ENCODE measurements at regions not wholly inside any gene's neighbourhood (a gene's known extent, or its start where the extent isn't known, plus 50 kb on each side); places are given as distances from the start of the nearest gene placed in this dataset.
"Not testable (repeated sequence)": the region's sequence is repeated elsewhere in the genome, so short reads cannot be mapped to it uniquely, and the experiment has no call there.

DNA sequence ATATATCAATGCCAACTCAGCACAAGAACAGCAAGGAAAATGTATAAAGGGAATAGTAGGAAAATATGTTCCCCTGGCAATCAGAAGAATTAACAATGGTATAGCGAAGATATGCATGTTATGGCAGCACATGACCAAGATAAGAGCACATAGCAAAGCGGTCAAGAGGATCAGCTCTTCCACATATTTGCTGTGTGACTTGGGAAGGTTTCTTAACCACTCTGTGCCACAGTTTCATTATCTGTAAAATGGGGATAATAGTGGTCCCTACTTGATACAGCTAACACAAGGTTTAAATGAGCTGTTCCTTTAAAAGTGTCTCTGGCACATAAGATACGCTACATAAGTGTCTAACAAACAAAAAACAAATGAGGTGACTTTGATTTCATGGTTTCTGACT, 77.9 kb upstream of the PIP5K1B start:
- no peak for TF ChIP-seq YY1 (IDR thresholded peaks at IDR 0.05; ENCODE audit: insufficient read depth, insufficient read length)
- no peak for TF ChIP-seq SUZ12 (IDR thresholded peaks at IDR 0.05; ENCODE audit: extremely low read depth, insufficient read depth, insufficient read length)
- no peak for TF ChIP-seq ZNF274 (IDR thresholded peaks at IDR 0.05; ENCODE audit: low read depth, low read length)
- Histone ChIP-seq H3K4me3 (ENCODE audit: insufficient read length, low read depth) (no peak overlapping the region), H3K9me3 (ENCODE audit: insufficient read depth, low read length) (no peaks in the 10 kb centered on the region), H3K36me3 (ENCODE audit: insufficient read depth, insufficient read length, low read length) (no peaks in the 10 kb centered on the region), H3K27me3 (ENCODE audit: insufficient read depth, insufficient read length) (no peaks in the 10 kb centered on the region), H3K4me1 (ENCODE audit: insufficient read depth, insufficient read length) (no peaks in the 10 kb centered on the region), H3K9ac (ENCODE audit: insufficient read length, low read depth) (no peak overlapping the region)
- no peak for DNase-seq (ENCODE audit: low read depth, low spot score)

DNA sequence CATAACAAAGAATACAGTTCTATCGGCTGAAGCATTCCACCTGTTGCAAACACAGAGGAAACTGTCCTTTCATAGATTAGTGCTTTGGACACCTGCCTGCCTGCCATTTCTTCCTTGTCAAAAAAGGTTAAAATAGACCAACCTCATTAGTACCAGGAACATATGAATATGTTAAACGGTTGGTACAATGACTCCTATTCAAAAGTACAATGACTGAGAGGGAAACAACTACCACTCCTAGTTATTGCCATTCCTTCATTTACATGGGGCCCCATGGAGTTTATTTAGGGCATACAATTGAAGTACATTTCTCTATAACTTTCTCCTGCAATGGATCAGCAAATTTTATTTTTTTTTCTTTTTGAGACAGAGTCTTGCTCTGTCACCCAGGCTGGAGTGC, 77.4 kb upstream of the PIP5K1B start:
- no peaks in the 10 kb centered on the region for H3K27me3 ChIP-seq (ENCODE audit: insufficient read depth, insufficient read length)
- H3K4me3 ChIP-seq (ENCODE audit: insufficient read length, low read depth) = no peak overlapping the region
- H3K4me1 ChIP-seq (ENCODE audit: insufficient read depth, insufficient read length) = no peaks in the 10 kb centered on the region
- no peak for DNase-seq (ENCODE audit: low read depth, low spot score)
- H3K9me3 ChIP-seq (ENCODE audit: insufficient read depth, low read length) = no peaks in the 10 kb centered on the region
- TF ChIP-seq YY1 (IDR thresholded peaks at IDR 0.05; ENCODE audit: insufficient read depth, insufficient read length) = no peak
- no peak for TF ChIP-seq SUZ12 (IDR thresholded peaks at IDR 0.05; ENCODE audit: extremely low read depth, insufficient read depth, insufficient read length)
- no peak for TF ChIP-seq ZNF274 (IDR thresholded peaks at IDR 0.05; ENCODE audit: low read depth, low read length)
- H3K36me3 ChIP-seq (ENCODE audit: insufficient read depth, insufficient read length, low read length) = no peaks in the 10 kb centered on the region
- no peak overlapping the region for H3K9ac ChIP-seq (ENCODE audit: insufficient read length, low read depth)

DNA sequence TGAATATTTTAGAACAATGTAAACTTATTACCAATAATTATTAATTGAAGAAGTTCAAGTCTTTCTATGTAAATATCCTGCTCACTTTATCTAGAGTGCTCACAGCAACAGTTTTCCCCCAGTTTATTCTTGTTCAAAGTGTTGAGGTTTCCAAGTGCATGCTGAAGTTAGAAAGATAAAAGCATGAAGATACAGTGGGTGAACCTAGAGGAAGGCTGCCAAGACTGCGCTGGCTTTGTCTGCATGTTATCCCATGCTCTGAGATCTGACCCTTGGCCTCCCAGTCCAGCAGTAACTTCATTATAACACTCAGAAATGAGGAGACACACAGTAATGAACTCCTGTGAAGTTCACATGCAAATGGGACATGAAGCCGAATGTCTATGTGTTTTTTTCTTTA, 76.0 kb upstream of the PIP5K1B start:
- H3K27me3 ChIP-seq (ENCODE audit: insufficient read depth, insufficient read length) = no peaks in the 10 kb centered on the region
- DNase-seq (ENCODE audit: low read depth, low spot score) = no peak
- H3K9ac ChIP-seq (ENCODE audit: insufficient read length, low read depth) = no peak overlapping the region

DNA sequence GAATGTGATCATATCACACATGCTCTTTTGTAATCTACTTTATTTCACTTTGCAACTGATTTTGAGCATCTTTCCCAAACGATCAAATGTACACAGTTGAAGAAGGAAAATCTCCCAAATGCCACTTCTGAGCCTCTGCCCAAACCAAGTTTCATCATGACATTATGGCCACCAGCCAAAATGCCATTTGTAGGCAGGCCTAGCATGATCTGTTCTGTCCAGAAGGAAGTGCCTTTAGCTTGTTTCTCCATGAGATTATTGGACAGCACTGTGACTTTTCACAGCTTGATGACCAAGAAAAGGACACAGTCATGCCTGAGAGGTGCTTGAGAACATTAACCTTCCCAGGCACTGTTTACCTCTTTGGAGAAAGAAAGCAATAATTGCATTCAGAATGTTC, 73.2 kb upstream of the PIP5K1B start:
- H3K27me3 ChIP-seq (ENCODE audit: insufficient read depth, insufficient read length) = no peaks in the 10 kb centered on the region
- DNase-seq (ENCODE audit: low read depth, low spot score) = no peak
- no peak overlapping the region for H3K9ac ChIP-seq (ENCODE audit: insufficient read length, low read depth)
- H3K9me3 ChIP-seq (ENCODE audit: insufficient read depth, low read length) = no peaks in the 10 kb centered on the region
- no peaks in the 10 kb centered on the region for H3K36me3 ChIP-seq (ENCODE audit: insufficient read depth, insufficient read length, low read length)
- H3K4me1 ChIP-seq (ENCODE audit: insufficient read depth, insufficient read length) = no peaks in the 10 kb centered on the region
- TF ChIP-seq SUZ12 (IDR thresholded peaks at IDR 0.05; ENCODE audit: extremely low read depth, insufficient read depth, insufficient read length) (no peak), YY1 (IDR thresholded peaks at IDR 0.05; ENCODE audit: insufficient read depth, insufficient read length) (no peak), ZNF274 (IDR thresholded peaks at IDR 0.05; ENCODE audit: low read depth, low read length) (no peak)
- H3K4me3 ChIP-seq (ENCODE audit: insufficient read length, low read depth) = no peak overlapping the region

More for the DNA sequence above, 76.0 kb upstream of the PIP5K1B start:
- H3K4me1 ChIP-seq (ENCODE audit: insufficient read depth, insufficient read length) = no peaks in the 10 kb centered on the region
- no peak overlapping the region for H3K4me3 ChIP-seq (ENCODE audit: insufficient read length, low read depth)
- H3K36me3 ChIP-seq (ENCODE audit: insufficient read depth, insufficient read length, low read length) = no peaks in the 10 kb centered on the region
- no peak for TF ChIP-seq YY1 (IDR thresholded peaks at IDR 0.05; ENCODE audit: insufficient read depth, insufficient read length)
- no peaks in the 10 kb centered on the region for H3K9me3 ChIP-seq (ENCODE audit: insufficient read depth, low read length)

DNA sequence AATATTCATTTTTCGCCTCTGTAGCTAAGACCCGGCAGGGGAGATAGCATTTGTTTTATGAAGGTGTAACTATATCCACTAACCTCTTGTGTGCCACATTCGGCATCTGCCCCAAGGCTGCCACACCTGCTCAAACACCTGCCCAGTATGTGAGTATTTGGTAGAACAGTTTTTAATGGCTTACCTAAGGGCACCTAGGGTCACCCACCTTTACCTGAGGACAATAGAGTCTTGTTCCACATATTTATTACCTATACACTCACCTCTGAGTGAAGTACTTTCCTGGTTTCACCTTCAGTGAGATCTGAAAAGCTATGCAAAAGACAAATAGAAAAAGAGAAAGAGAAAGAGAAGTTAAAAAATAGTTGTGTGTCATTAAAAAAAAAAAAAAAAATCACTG, 68.0 kb upstream of the PIP5K1B start:
- Histone ChIP-seq H3K4me3 (ENCODE audit: insufficient read length, low read depth) (no peak overlapping the region), H3K4me1 (ENCODE audit: insufficient read depth, insufficient read length) (no peaks in the 10 kb centered on the region), H3K9ac (ENCODE audit: insufficient read length, low read depth) (no peak overlapping the region), H3K27me3 (ENCODE audit: insufficient read depth, insufficient read length) (no peaks in the 10 kb centered on the region), H3K9me3 (ENCODE audit: insufficient read depth, low read length) (no peaks in the 10 kb centered on the region), H3K36me3 (ENCODE audit: insufficient read depth, insufficient read length, low read length) (no peaks in the 10 kb centered on the region)
- TF ChIP-seq YY1 (IDR thresholded peaks at IDR 0.05; ENCODE audit: insufficient read depth, insufficient read length) (no peak), ZNF274 (IDR thresholded peaks at IDR 0.05; ENCODE audit: low read depth, low read length) (no peak), SUZ12 (IDR thresholded peaks at IDR 0.05; ENCODE audit: extremely low read depth, insufficient read depth, insufficient read length) (no peak)
- no peak for DNase-seq (ENCODE audit: low read depth, low spot score)

DNA sequence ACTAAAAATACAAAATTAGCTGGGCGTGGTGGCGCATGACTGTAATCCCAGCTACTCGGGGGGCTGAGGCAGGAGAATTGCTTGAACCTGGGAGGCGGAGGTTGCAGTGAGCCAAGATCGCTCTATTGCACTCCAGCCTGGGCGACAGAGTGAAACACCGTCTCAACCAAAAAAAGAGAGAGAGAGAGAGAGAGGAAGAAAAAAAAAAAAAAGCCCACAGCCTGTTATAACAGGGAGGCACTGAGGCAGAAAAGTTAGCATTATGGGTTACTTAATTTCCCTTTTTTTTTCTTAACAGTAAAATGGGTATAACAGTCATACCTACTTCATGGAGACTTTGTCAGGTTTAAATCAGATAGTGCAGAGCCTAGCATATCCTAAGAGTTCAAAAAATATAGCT, 65.8 kb upstream of the PIP5K1B start:
- H3K9me3 ChIP-seq (ENCODE audit: insufficient read depth, low read length); H3K9ac ChIP-seq (ENCODE audit: insufficient read length, low read depth); H3K4me1 ChIP-seq (ENCODE audit: insufficient read depth, insufficient read length); DNase-seq (ENCODE audit: low read depth, low spot score); H3K4me3 ChIP-seq (ENCODE audit: insufficient read length, low read depth); H3K27me3 ChIP-seq (ENCODE audit: insufficient read depth, insufficient read length); H3K36me3 ChIP-seq (ENCODE audit: insufficient read depth, insufficient read length, low read length): not testable (repeated sequence)

DNA sequence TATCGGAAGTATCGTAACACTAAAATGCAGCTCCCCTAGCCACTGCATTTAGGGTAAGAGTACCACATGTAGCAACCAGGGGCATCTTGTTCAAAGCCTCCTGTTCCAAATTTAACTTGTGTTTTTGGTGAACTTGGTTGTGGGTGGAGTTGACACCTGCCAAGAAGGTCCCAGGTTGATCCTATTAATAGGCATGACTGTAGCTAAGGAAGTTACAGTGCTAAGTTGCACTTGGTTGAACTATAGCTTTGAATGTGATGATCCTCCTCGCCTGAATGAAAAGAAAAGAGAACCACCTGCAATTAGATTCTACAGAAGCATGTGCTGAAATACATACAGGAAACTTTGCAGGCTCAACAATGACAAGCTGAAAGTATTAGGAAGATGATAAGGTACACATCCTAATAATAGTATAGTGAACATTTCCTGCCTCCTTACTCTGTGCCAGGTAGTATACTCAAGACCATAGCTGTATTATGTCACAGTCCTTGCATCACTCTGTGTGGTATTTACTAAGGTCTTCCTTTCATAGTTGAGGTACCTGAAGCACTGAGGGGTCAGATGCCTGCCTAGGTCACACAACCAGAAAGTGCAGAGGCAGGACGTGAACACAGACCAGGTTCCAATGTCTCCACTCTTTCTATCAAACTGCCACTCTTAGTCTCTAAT, 64.5 kb upstream of the PIP5K1B start:
- TF ChIP-seq SUZ12 (IDR thresholded peaks at IDR 0.05; ENCODE audit: extremely low read depth, insufficient read depth, insufficient read length) (no peak), YY1 (IDR thresholded peaks at IDR 0.05; ENCODE audit: insufficient read depth, insufficient read length) (no peak), ZNF274 (IDR thresholded peaks at IDR 0.05; ENCODE audit: low read depth, low read length) (no peak)
- Histone ChIP-seq H3K4me1 (ENCODE audit: insufficient read depth, insufficient read length) (no peaks in the 10 kb centered on the region), H3K9ac (ENCODE audit: insufficient read length, low read depth) (no peak overlapping the region)

More for the DNA sequence above, 64.5 kb upstream of the PIP5K1B start:
- no peak overlapping the region for H3K4me3 ChIP-seq (ENCODE audit: insufficient read length, low read depth)
- no peaks in the 10 kb centered on the region for H3K9me3 ChIP-seq (ENCODE audit: insufficient read depth, low read length)
- H3K36me3 ChIP-seq (ENCODE audit: insufficient read depth, insufficient read length, low read length) = no peaks in the 10 kb centered on the region
- H3K27me3 ChIP-seq (ENCODE audit: insufficient read depth, insufficient read length) = no peaks in the 10 kb centered on the region
- DNase-seq (ENCODE audit: low read depth, low spot score) = no peak

Measured in NT2/D1 (cell line).